H1 (cell line): ENCODE measurements at regions not wholly inside any gene's neighbourhood (a gene's known extent, or its start where the extent isn't known, plus 50 kb on each side); places are given as distances from the start of the nearest gene placed in this dataset.

Experiments
- CTCF ChIA-PET: fragments of 300-600 bp; sonication (Branson Sonifier 250); formaldehyde crosslinking; loops from one replicate; lab custom pipeline; 2021; ENCODE audit not compliant: partially characterized antibody; lab: Charles Lee
- POLR2A ChIA-PET: fragments of 300-600 bp; sonication (Branson Sonifier 250); formaldehyde crosslinking; loops from one replicate; lab custom pipeline; 2021; ENCODE audit warnings: inconsistent platforms; ENCODE audit not compliant: partially characterized antibody; lab: Charles Lee
- DNase-seq, 2 experiments: peaks; one replicate each; pipeline versions ENCODE4 v3.0.0 to v3.0.0-alpha.2; 2010 to 2022; ENCODE audit warnings: low spot score in 2 of 2, low read depth in 1 of 2, mixed read lengths in 1 of 2
- FAIRE-seq: peaks from 2 replicates; lab custom pipeline; 2011; peaks lifted over from hg19 to GRCh38; lab: Jason Lieb, UNC
- H2AFZ ChIP-seq: 2 replicates; pipeline ENCODE4 v1.8.1; 2012; ENCODE audit warnings: low read length, inconsistent platforms
- H2AK5ac ChIP-seq: 2 replicates; pipeline ENCODE4 v1.6.1; 2013; ENCODE audit warnings: low read depth, low read length
- H2BK120ac ChIP-seq: replicated peaks from 2 replicates; pipeline ENCODE3; 2013; ENCODE audit warnings: low read depth, low read length, inconsistent platforms
- H2BK12ac ChIP-seq: 2 replicates; pipeline ENCODE4 v1.6.1; 2013; ENCODE audit warnings: low read depth, low read length
- H2BK15ac ChIP-seq: 2 replicates; pipeline ENCODE4 v1.6.1; 2013; ENCODE audit warnings: low read length
- H2BK20ac ChIP-seq: 2 replicates; pipeline ENCODE4 v1.6.1; 2013; ENCODE audit warnings: low read length
- H2BK5ac ChIP-seq: 2 replicates; pipeline ENCODE4 v1.6.1; 2013; ENCODE audit warnings: low read depth, low read length
- H3K14ac ChIP-seq: 2 replicates; pipeline ENCODE4 v1.6.1; 2013; ENCODE audit warnings: inconsistent platforms; ENCODE audit not compliant: insufficient read length
- H3K18ac ChIP-seq: 2 replicates; pipeline ENCODE4 v1.6.1; 2013; ENCODE audit warnings: low read length; ENCODE audit errors: extremely low read depth
- H3K23ac ChIP-seq: 2 replicates; pipeline ENCODE4 v1.6.1; 2013; ENCODE audit warnings: inconsistent platforms; ENCODE audit not compliant: insufficient read length
- H3K23me2 ChIP-seq: 2 replicates; pipeline ENCODE4 v1.6.1; 2013; ENCODE audit warnings: low read depth, low read length
- H3K27ac ChIP-seq: 2 replicates; pipeline ENCODE4 v1.6.1; 2011; ENCODE audit warnings: low read depth, low read length, inconsistent platforms
- H3K27me3 ChIP-seq, 4 experiments: replicated peaks in 1 of 4; 1 replicate in 1 of 4; 2 replicates in 3 of 4; pipeline versions ENCODE4 v1.6.1 to v1.8.1; 2011 to 2013; ENCODE audit warnings: low read length in 3 of 4, mild to moderate bottlenecking in 3 of 4, inconsistent platforms in 2 of 4, mixed read lengths in 2 of 4, moderate library complexity in 1 of 4; ENCODE audit not compliant: control insufficient read depth in 3 of 4, insufficient read depth in 3 of 4; ENCODE audit errors: extremely low read depth in 1 of 4
- H3K36me3 ChIP-seq, 4 experiments: 2 replicates each; pipeline versions ENCODE4 v1.6.1 to v1.8.1; 2011 to 2013; ENCODE audit warnings: mild to moderate bottlenecking in 4 of 4, low read length in 3 of 4, moderate library complexity in 2 of 4, control low read depth in 1 of 4, inconsistent platforms in 1 of 4; ENCODE audit not compliant: insufficient read depth in 4 of 4, control insufficient read depth in 2 of 4
- H3K4ac ChIP-seq: replicated peaks from 2 replicates; pipeline ENCODE3; 2013; ENCODE audit warnings: low read length, low read depth, mixed read lengths, inconsistent platforms; ENCODE audit not compliant: insufficient read length
- H3K4me1 ChIP-seq, 4 experiments: replicated peaks in 1 of 4; 1 replicate in 1 of 4; 2 replicates in 3 of 4; pipeline versions ENCODE4 v1.6.1 to v1.8.1; 2011 to 2013; ENCODE audit warnings: low read length in 3 of 4, inconsistent platforms in 2 of 4, mixed read lengths in 1 of 4; ENCODE audit not compliant: insufficient read depth in 4 of 4, control insufficient read depth in 3 of 4
- H3K4me2 ChIP-seq, 2 experiments: 2 replicates each; pipeline versions ENCODE4 v1.6.1 to v1.8.1; 2011 to 2013; ENCODE audit warnings: low read depth in 2 of 2, low read length in 2 of 2, control low read depth in 1 of 2, inconsistent platforms in 1 of 2, mild to moderate bottlenecking in 1 of 2; ENCODE audit not compliant: insufficient read depth in 1 of 2
- H3K4me3 ChIP-seq, 4 experiments: fragments of 200-600, 300-600 bp in 1 of 4; sonication (generic), shearing (Covaris generic), sonication (Bioruptor Twin) in 1 of 4; 2 replicates each; pipeline versions ENCODE4 v1.5.1 to v1.8.1; 2011 to 2016; ENCODE audit warnings: low read length in 4 of 4, low read depth in 3 of 4, control low read depth in 2 of 4, inconsistent platforms in 2 of 4, mild to moderate bottlenecking in 2 of 4, mixed read lengths in 1 of 4, moderate library complexity in 1 of 4; ENCODE audit not compliant: insufficient read depth in 2 of 4; ENCODE audit errors: extremely low read depth in 1 of 4
- H3K56ac ChIP-seq: replicated peaks from 2 replicates; pipeline ENCODE3; 2013; ENCODE audit warnings: low read depth, mild to moderate bottlenecking, mixed read lengths, low read length, inconsistent platforms; ENCODE audit not compliant: insufficient read length
- H3K79me1 ChIP-seq: 2 replicates; pipeline ENCODE4 v1.6.1; 2013; ENCODE audit warnings: low read depth, low read length, control low read depth
- H3K79me2 ChIP-seq, 2 experiments: 2 replicates each; pipeline versions ENCODE4 v1.6.1 to v1.8.1; 2012 to 2013; ENCODE audit warnings: low read length in 2 of 2, mild to moderate bottlenecking in 2 of 2, inconsistent platforms in 1 of 2; ENCODE audit not compliant: insufficient read depth in 2 of 2, control insufficient read depth in 1 of 2
- H3K9ac ChIP-seq, 4 experiments: replicated peaks in 1 of 4; 1 replicate in 1 of 4; 2 replicates in 3 of 4; pipeline versions ENCODE4 v1.6.1 to v1.8.1; 2011 to 2013; ENCODE audit warnings: low read depth in 3 of 4, low read length in 3 of 4, control low read depth in 2 of 4, mild to moderate bottlenecking in 2 of 4, moderate library complexity in 2 of 4, inconsistent platforms in 1 of 4; ENCODE audit errors: extremely low read depth in 1 of 4
- H3K9me3 ChIP-seq, 2 experiments: 2 replicates each; pipeline versions ENCODE4 v1.6.1 to v1.8.1; 2012 to 2013; ENCODE audit warnings: mild to moderate bottlenecking in 2 of 2, moderate library complexity in 2 of 2, control low read depth in 1 of 2, inconsistent platforms in 1 of 2, low read depth in 1 of 2, low read length in 1 of 2, mixed read lengths in 1 of 2; ENCODE audit not compliant: insufficient read depth in 2 of 2
- H4K20me1 ChIP-seq, 2 experiments: replicated peaks in 1 of 2; 2 replicates each; pipeline versions ENCODE3 to v1.8.1; 2011 to 2013; ENCODE audit warnings: inconsistent platforms in 2 of 2, low read length in 2 of 2, mild to moderate bottlenecking in 1 of 2; ENCODE audit not compliant: insufficient read depth in 2 of 2, control insufficient read depth in 1 of 2
- H4K5ac ChIP-seq: 2 replicates; pipeline ENCODE4 v1.6.1; 2013; ENCODE audit warnings: low read length, low read depth, mixed read lengths, inconsistent platforms; ENCODE audit not compliant: insufficient read length
- H4K8ac ChIP-seq: 2 replicates; pipeline ENCODE4 v1.8.0; 2013; ENCODE audit warnings: mild to moderate bottlenecking, moderate library complexity, low read length, inconsistent platforms; ENCODE audit not compliant: insufficient read depth; ENCODE audit errors: extremely low read depth
- H4K91ac ChIP-seq: replicated peaks from 2 replicates; pipeline ENCODE3; 2013; ENCODE audit warnings: low read length, mixed read lengths, inconsistent platforms; ENCODE audit not compliant: insufficient read length
- EP300 ChIP-seq, 2 experiments: IDR thresholded peaks; 1 replicate in 1 of 2; 2 replicates in 1 of 2; pipeline ENCODE4 v1.6.1; 2011 to 2012; ENCODE audit warnings: low read depth in 2 of 2, low read length in 2 of 2, mild to moderate bottlenecking in 2 of 2, borderline replicate concordance in 1 of 2, inconsistent platforms in 1 of 2, moderate library complexity in 1 of 2
- HDAC6 ChIP-seq: IDR thresholded peaks from one replicate; pipeline ENCODE4 v1.7.1; 2012; ENCODE audit warnings: low read depth, mild to moderate bottlenecking, inconsistent platforms, low read length, moderate library complexity
- MAFK ChIP-seq: IDR thresholded peaks from 2 replicates; pipeline ENCODE4 v1.6.1; 2012; ENCODE audit warnings: low read depth, mild to moderate bottlenecking, improper control_type of control experiment, low read length
- POU5F1 ChIP-seq: IDR thresholded peaks from 2 replicates; pipeline ENCODE4 v1.6.1; 2011; ENCODE audit warnings: low read depth, mild to moderate bottlenecking, low read length, moderate library complexity
- WGBS, 2 experiments: shearing (Covaris generic) in 1 of 2; methylation state at CpG; one replicate each; pipeline versions ENCODE4 v1.1.6 to v1.1.7; 2013 to 2015; ENCODE audit warnings: low lambda C conversion rate in 2 of 2, mixed read lengths in 2 of 2, inconsistent platforms in 1 of 2, low coverage in 1 of 2, missing lambda C conversion rate in 1 of 2; ENCODE audit not compliant: insufficient replicate concordance in 2 of 2, insufficient coverage in 1 of 2, insufficient read length in 1 of 2; ENCODE audit errors: extremely low coverage in 1 of 2, missing lambda C conversion rate in 1 of 2; 5-methylcytosine and 5-hydroxymethylcytosine counted together

- H2BK12ac ChIP-seq = no peak overlapping the region
- H3K36me3 ChIP-seq = no peaks in the 10 kb centered on the region; a peak in 2 of 8 replicates
- no peak overlapping the region for H3K4me2 ChIP-seq
- ChIA-PET CTCF (interaction anchor here (0.7 to 1.1 kb wide), 2 partner anchors 9 to 883 kb away, joined by 3 to 4 read pairs; no protein-coding TSS in a partner anchor), POLR2A (interaction anchor here (1.2 kb wide), 1 partner anchor 8 kb away, joined by 5 read pairs; no protein-coding TSS in a partner anchor)
- no peak overlapping the region for H4K5ac ChIP-seq
- no peaks in the 10 kb centered on the region for H3K79me1 ChIP-seq
- H3K79me2 ChIP-seq = no peaks in the 10 kb centered on the region
- no peak overlapping the region for H2BK5ac ChIP-seq
- no peak overlapping the region for H2AK5ac ChIP-seq
- WGBS, 2 experiments = 70% methylated on average over 4 of the region's 4 CpGs; no CpG with 5 or more reads in 1 of the 2 experiments
- no peaks in the 10 kb centered on the region; a peak in 1 of 7 replicates for H3K4me1 ChIP-seq
- H2BK15ac ChIP-seq = no peak overlapping the region
- H3K56ac ChIP-seq = no peak overlapping the region
- no peak overlapping the region for H3K9ac ChIP-seq
- no peak overlapping the region for H3K14ac ChIP-seq
- FAIRE-seq (no peak), DNase-seq (no peak)
- no peak overlapping the region for H2BK20ac ChIP-seq
- no peak overlapping the region for H3K4me3 ChIP-seq
- H3K27me3 ChIP-seq = peaks cover 0 to 1% (median 0%) of the 10 kb centered on the region in 4 experiments; a peak in 1 of 7 replicates
- no peak overlapping the region for H3K4ac ChIP-seq
- H2AFZ ChIP-seq = no peak overlapping the region
- H2BK120ac ChIP-seq = no peak overlapping the region
- H3K23ac ChIP-seq = no peak overlapping the region
- no peak overlapping the region for H3K18ac ChIP-seq
- H3K23me2 ChIP-seq = no peaks in the 10 kb centered on the region
- TF ChIP-seq POU5F1 (no peak), EP300 (IDR thresholded peaks at IDR 0.05; ENCODE audit: borderline replicate concordance in 1 of 2, low read depth in 2 of 2, low read length in 2 of 2) (no peak), HDAC6 (no peak), MAFK (peak; percentile 54)
- peaks cover 4 to 8% of the 10 kb centered on the region in 2 experiments; a peak in 1 of 4 replicates for H3K9me3 ChIP-seq
- H3K27ac ChIP-seq = no peak overlapping the region
- H4K8ac ChIP-seq = no peak overlapping the region
- no peaks in the 10 kb centered on the region for H4K20me1 ChIP-seq
- H4K91ac ChIP-seq = no peak overlapping the region
Observed at GRCh38 chr2:139730197-139730596, 950.0 kb upstream of the NXPH2 start.
